IMR-90 (cell line): ENCODE measurements at regions not wholly inside any gene's neighbourhood (a gene's known extent, or its start where the extent isn't known, plus 50 kb on each side); places are given as distances from the start of the nearest gene placed in this dataset.

Experiments
- BHLHE40 ChIP-seq: fragments of 150-350 bp; IDR thresholded peaks from 2 replicates; pipeline ENCODE4 v1.6.1; 2016; ENCODE audit warnings: mild to moderate bottlenecking, low read depth, low read length
- CEBPB ChIP-seq: IDR thresholded peaks from 2 replicates; pipeline ENCODE4 v1.6.1; 2012; ENCODE audit warnings: low read depth, low read length, improper control_type of control experiment
- CHD1 ChIP-seq: IDR thresholded peaks from 2 replicates; pipeline ENCODE4 v1.6.1; 2012; ENCODE audit warnings: low read depth, low read length, improper control_type of control experiment
- ELK1 ChIP-seq: fragments of 150-350 bp; IDR thresholded peaks from 2 replicates; pipeline ENCODE4 v1.6.1; 2016; ENCODE audit warnings: low read depth, mild to moderate bottlenecking, low read length, moderate library complexity, borderline replicate concordance
- FOS ChIP-seq: fragments of 150-350 bp; IDR thresholded peaks from 2 replicates; pipeline ENCODE4 v1.6.1; 2016; ENCODE audit warnings: low read depth, low read length
- MAFK ChIP-seq: IDR thresholded peaks from 2 replicates; pipeline ENCODE4 v1.6.1; 2012; ENCODE audit warnings: low read depth, low read length, improper control_type of control experiment
- MAZ ChIP-seq: IDR thresholded peaks from 2 replicates; pipeline ENCODE4 v1.6.1; 2012; ENCODE audit warnings: low read depth, mild to moderate bottlenecking, low read length, improper control_type of control experiment, moderate library complexity, borderline replicate concordance
- MXI1 ChIP-seq: IDR thresholded peaks from 2 replicates; pipeline ENCODE4 v1.6.1; 2012; ENCODE audit warnings: low read depth, mild to moderate bottlenecking, low read length, moderate library complexity, borderline replicate concordance
- POLR2A ChIP-seq: IDR thresholded peaks from 2 replicates; pipeline ENCODE4 v1.6.1; 2012; ENCODE audit warnings: mild to moderate bottlenecking, low read depth, low read length
- RAD21 ChIP-seq: IDR thresholded peaks from 2 replicates; pipeline ENCODE4 v1.6.1; 2012; ENCODE audit warnings: low read length, improper control_type of control experiment
- RFX5 ChIP-seq: IDR thresholded peaks from 2 replicates; pipeline ENCODE4 v1.8.0; 2012; ENCODE audit warnings: low read depth, mild to moderate bottlenecking, low read length, moderate library complexity
- SMC3 ChIP-seq: fragments of 150-350 bp; IDR thresholded peaks from 2 replicates; pipeline ENCODE4 v1.6.1; 2016; ENCODE audit warnings: low read depth, mild to moderate bottlenecking, antibody characterized with exemption, low read length, moderate library complexity
- USF2 ChIP-seq: fragments of 150-350 bp; IDR thresholded peaks from 2 replicates; pipeline ENCODE4 v1.6.1; 2017; ENCODE audit warnings: mild to moderate bottlenecking, antibody characterized with exemption, low read length, low read depth
- TF ChIP-seq, protein P1 (sequence below): conservative IDR thresholded peaks from 2 replicates; pipeline ENCODE4 v1.5.1; 2012; ENCODE audit warnings: mild to moderate bottlenecking, low read depth, low read length, improper control_type of control experiment

DNA sequence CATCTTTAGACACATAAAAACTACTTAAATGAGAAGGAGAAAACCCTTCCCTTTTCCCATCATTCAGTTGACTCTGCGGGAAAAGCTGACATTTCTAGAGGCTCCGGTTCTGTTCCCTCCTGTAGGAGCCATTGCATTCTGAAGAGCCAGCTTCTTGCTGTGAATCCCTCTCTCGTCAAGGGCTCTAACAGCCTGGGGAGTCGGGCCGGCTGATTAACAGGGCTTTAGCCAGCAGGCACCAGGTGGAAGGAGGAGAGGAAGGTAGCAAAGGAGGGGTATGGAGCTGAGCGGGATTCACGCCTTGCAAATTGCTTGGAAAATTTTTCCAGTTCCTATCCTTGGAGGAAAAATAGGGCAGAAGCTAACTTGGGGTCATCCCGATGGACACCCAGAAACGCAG lies 108.3 kb upstream of the UBE2E1 start:
- TF ChIP-seq CEBPB (no peak), USF2 (no peak), BHLHE40 (no peak), RAD21 (no peak), ELK1 (no peak), MXI1 (no peak), FOS (no peak), RFX5 (no peak), POLR2A (no peak), CHD1 (no peak), MAZ (no peak), SMC3 (no peak), MAFK (no peak)
- TF ChIP-seq, protein P1, sequence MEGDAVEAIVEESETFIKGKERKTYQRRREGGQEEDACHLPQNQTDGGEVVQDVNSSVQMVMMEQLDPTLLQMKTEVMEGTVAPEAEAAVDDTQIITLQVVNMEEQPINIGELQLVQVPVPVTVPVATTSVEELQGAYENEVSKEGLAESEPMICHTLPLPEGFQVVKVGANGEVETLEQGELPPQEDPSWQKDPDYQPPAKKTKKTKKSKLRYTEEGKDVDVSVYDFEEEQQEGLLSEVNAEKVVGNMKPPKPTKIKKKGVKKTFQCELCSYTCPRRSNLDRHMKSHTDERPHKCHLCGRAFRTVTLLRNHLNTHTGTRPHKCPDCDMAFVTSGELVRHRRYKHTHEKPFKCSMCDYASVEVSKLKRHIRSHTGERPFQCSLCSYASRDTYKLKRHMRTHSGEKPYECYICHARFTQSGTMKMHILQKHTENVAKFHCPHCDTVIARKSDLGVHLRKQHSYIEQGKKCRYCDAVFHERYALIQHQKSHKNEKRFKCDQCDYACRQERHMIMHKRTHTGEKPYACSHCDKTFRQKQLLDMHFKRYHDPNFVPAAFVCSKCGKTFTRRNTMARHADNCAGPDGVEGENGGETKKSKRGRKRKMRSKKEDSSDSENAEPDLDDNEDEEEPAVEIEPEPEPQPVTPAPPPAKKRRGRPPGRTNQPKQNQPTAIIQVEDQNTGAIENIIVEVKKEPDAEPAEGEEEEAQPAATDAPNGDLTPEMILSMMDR, result no peak
